ENCODE measurements at regions not wholly inside any gene's neighbourhood (a gene's known extent, or its start where the extent isn't known, plus 50 kb on each side); places are given as distances from the start of the nearest gene placed in this dataset.

- DNase-seq (ENCODE audit: low read depth) = no peak
Measured at GRCh38 chr11:41861838-41862237, 402.4 kb upstream of the LRRC4C start.

- DNase-seq (ENCODE audit: low read depth) = no peak
Measured at GRCh38 chr11:41866525-41866924, 407.1 kb upstream of the LRRC4C start.

- DNase-seq (ENCODE audit: low read depth) = no peak
Measured at GRCh38 chr11:41868606-41869005, 409.2 kb upstream of the LRRC4C start.

- no peak for DNase-seq (ENCODE audit: low read depth)
Measured at GRCh38 chr11:41872426-41872825, 413.0 kb upstream of the LRRC4C start.

GRCh38 chr11:41872870-41873269 is 413.4 kb upstream of the LRRC4C start:
- no peak for DNase-seq (ENCODE audit: low read depth)

GRCh38 chr11:41878095-41878494 is 418.6 kb upstream of the LRRC4C start:
- DNase-seq (ENCODE audit: low read depth) = no peak

- DNase-seq (ENCODE audit: low read depth) = no peak
Measured at GRCh38 chr11:41879214-41879613, 419.8 kb upstream of the LRRC4C start.

- no peak for DNase-seq (ENCODE audit: low read depth)
Measured at GRCh38 chr11:41895081-41895480, 435.6 kb upstream of the LRRC4C start.

- DNase-seq (ENCODE audit: low read depth) = no peak
Measured at GRCh38 chr11:41897991-41898390, 438.5 kb upstream of the LRRC4C start.

GRCh38 chr11:41917900-41918299 is 458.4 kb upstream of the LRRC4C start:
- no peak for DNase-seq (ENCODE audit: low read depth)

- DNase-seq (ENCODE audit: low read depth) = no peak
Measured at GRCh38 chr11:41920374-41920773, 460.9 kb upstream of the LRRC4C start.

- no peak for DNase-seq (ENCODE audit: low read depth)
Measured at GRCh38 chr11:41921746-41922390, 462.4 kb upstream of the LRRC4C start.

GRCh38 chr11:41926339-41926738 is 466.9 kb upstream of the LRRC4C start:
- DNase-seq (ENCODE audit: low read depth) = no peak

- no peak for DNase-seq (ENCODE audit: low read depth)
Measured at GRCh38 chr11:41935241-41935640, 475.8 kb upstream of the LRRC4C start.

- no peak for DNase-seq (ENCODE audit: low read depth)
Measured at GRCh38 chr11:41935795-41936194, 476.3 kb upstream of the LRRC4C start.

- DNase-seq (ENCODE audit: low read depth) = no peak
Measured at GRCh38 chr11:41943656-41944055, 484.2 kb upstream of the LRRC4C start.

- DNase-seq (ENCODE audit: low read depth) = no peak
Measured at GRCh38 chr11:41947392-41947791, 487.9 kb upstream of the LRRC4C start.

- no peak for DNase-seq (ENCODE audit: low read depth)
Measured at GRCh38 chr11:41950470-41951143, 491.2 kb upstream of the LRRC4C start.

GRCh38 chr11:41954034-41954433 is 494.6 kb upstream of the LRRC4C start:
- no peak for DNase-seq (ENCODE audit: low read depth)

GRCh38 chr11:41955066-41955465 is 495.6 kb upstream of the LRRC4C start:
- no peak for DNase-seq (ENCODE audit: low read depth)

GRCh38 chr11:41955635-41956400 is 496.4 kb upstream of the LRRC4C start:
- DNase-seq (ENCODE audit: low read depth) = no peak

GRCh38 chr11:41963406-41963805 is 504.0 kb upstream of the LRRC4C start:
- DNase-seq (ENCODE audit: low read depth) = no peak

GRCh38 chr11:41970681-41971080 is 511.2 kb upstream of the LRRC4C start:
- no peak for DNase-seq (ENCODE audit: low read depth)
